ENCODE measurements at regions not wholly inside any gene's neighbourhood (a gene's known extent, or its start where the extent isn't known, plus 50 kb on each side); places are given as distances from the start of the nearest gene placed in this dataset.

DNA sequence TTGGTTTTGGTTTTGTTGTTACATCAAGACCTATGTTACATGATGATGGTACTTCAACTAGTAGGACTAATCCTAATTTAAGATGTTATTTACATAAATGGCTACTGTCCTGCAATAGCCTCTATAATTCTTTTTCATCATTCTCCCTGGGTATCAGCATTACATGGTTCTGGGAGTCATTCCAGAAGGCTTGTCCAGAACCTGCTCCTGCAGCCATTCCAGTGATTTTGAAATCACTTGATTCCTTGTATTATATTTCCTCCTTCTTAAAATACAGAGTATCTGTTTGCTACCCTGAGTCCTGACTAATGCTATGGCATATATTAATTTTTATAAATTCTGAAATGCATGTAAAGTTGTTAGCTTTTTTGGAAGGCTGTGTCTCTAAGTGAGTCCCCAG, 400.5 kb upstream of the MEIS1 start:
- Histone ChIP-seq H3K36me3 (ENCODE audit: insufficient read depth, low read length) (no peaks in the 10 kb centered on the region), H3K27me3 (ENCODE audit: insufficient read depth, low read length) (no peaks in the 10 kb centered on the region), H3K4me1 (ENCODE audit: insufficient read depth, low read length) (no peaks in the 10 kb centered on the region), H3K4me2 (ENCODE audit: low read length) (no peak overlapping the region), H4K20me1 (ENCODE audit: insufficient read depth, low read length) (no peaks in the 10 kb centered on the region), H3K9ac (ENCODE audit: low read length) (no peak overlapping the region), H3K79me2 (ENCODE audit: insufficient read depth, low read length) (no peaks in the 10 kb centered on the region), H3K9me3 (ENCODE audit: insufficient read depth, low read depth, low read length) (no peaks in the 10 kb centered on the region), H3K27ac (ENCODE audit: low read depth, low read length) (no peak overlapping the region), H3K4me3 (ENCODE audit: insufficient read depth, low read depth, low read length) (no peak overlapping the region), H2AFZ (ENCODE audit: low read depth, low read length) (no peak overlapping the region)
- H3K9me3 Mint-ChIP-seq (ENCODE audit: unreplicated experiment) = no peaks in the 10 kb centered on the region
- TF ChIP-seq, protein P1, sequence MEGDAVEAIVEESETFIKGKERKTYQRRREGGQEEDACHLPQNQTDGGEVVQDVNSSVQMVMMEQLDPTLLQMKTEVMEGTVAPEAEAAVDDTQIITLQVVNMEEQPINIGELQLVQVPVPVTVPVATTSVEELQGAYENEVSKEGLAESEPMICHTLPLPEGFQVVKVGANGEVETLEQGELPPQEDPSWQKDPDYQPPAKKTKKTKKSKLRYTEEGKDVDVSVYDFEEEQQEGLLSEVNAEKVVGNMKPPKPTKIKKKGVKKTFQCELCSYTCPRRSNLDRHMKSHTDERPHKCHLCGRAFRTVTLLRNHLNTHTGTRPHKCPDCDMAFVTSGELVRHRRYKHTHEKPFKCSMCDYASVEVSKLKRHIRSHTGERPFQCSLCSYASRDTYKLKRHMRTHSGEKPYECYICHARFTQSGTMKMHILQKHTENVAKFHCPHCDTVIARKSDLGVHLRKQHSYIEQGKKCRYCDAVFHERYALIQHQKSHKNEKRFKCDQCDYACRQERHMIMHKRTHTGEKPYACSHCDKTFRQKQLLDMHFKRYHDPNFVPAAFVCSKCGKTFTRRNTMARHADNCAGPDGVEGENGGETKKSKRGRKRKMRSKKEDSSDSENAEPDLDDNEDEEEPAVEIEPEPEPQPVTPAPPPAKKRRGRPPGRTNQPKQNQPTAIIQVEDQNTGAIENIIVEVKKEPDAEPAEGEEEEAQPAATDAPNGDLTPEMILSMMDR (IDR thresholded peaks at IDR 0.05; ENCODE audit: insufficient read depth, low read depth, low read length) = no peak
- no peak for TF ChIP-seq EZH2 (IDR thresholded peaks at IDR 0.05; ENCODE audit: insufficient read depth, low read length)
- no peak for FAIRE-seq
- H3K27ac Mint-ChIP-seq (ENCODE audit: unreplicated experiment) = no peak overlapping the region
- H3K36me3 Mint-ChIP-seq (ENCODE audit: low read depth, unreplicated experiment) = no peaks in the 10 kb centered on the region
- peaks cover 4% of the 10 kb centered on the region for H3K4me1 Mint-ChIP-seq (ENCODE audit: low read depth, unreplicated experiment)
- H3K4me3 Mint-ChIP-seq (ENCODE audit: unreplicated experiment) = no peak overlapping the region
- no peaks in the 10 kb centered on the region for H3K27me3 Mint-ChIP-seq (ENCODE audit: low read depth, unreplicated experiment)
- DNase-seq (ENCODE audit: low read depth) = no peak

DNA sequence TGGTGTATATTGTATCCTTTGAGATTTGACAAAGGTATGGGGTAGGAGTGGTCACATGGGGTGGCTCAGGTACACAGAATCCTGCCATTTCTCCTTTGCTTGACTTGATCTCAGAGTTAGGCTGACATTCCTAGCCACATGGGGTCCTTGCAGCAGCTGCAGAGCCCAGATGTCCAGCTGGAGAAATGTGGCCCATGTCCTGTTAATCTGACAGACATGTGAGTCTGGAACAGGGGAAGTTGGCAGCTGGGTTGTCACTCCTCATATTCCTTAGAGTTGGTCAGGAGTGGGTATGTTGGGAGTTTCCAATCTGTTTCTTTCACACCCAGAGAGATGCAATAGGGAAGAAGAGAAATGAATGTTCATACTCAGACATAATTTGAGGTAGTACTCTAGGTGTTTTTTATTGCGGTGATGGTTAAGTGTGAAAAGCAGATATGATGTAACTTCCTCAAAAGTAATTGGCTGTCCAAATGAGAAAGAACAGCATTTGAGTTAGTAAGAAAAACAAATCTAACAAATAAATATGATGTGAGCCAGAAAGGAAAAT, 402.6 kb upstream of the MEIS1 start:
- Histone ChIP-seq H3K27ac (ENCODE audit: low read depth, low read length) (no peak overlapping the region), H3K4me2 (ENCODE audit: low read length) (no peak overlapping the region), H3K36me3 (ENCODE audit: insufficient read depth, low read length) (no peaks in the 10 kb centered on the region), H3K79me2 (ENCODE audit: insufficient read depth, low read length) (no peaks in the 10 kb centered on the region), H3K9ac (ENCODE audit: low read length) (no peak overlapping the region), H3K4me1 (ENCODE audit: insufficient read depth, low read length) (no peaks in the 10 kb centered on the region), H3K4me3 (ENCODE audit: insufficient read depth, low read depth, low read length) (no peak overlapping the region), H3K27me3 (ENCODE audit: insufficient read depth, low read length) (no peaks in the 10 kb centered on the region), H4K20me1 (ENCODE audit: insufficient read depth, low read length) (no peaks in the 10 kb centered on the region), H2AFZ (ENCODE audit: low read depth, low read length) (no peak overlapping the region), H3K9me3 (ENCODE audit: insufficient read depth, low read depth, low read length) (no peaks in the 10 kb centered on the region)
- H3K27me3 Mint-ChIP-seq (ENCODE audit: low read depth, unreplicated experiment) = no peaks in the 10 kb centered on the region
- H3K36me3 Mint-ChIP-seq (ENCODE audit: low read depth, unreplicated experiment) = no peaks in the 10 kb centered on the region
- DNase-seq (ENCODE audit: low read depth) (no peak), FAIRE-seq (no peak)
- no peak for TF ChIP-seq EZH2 (IDR thresholded peaks at IDR 0.05; ENCODE audit: insufficient read depth, low read length)
- TF ChIP-seq, protein P1 (IDR thresholded peaks at IDR 0.05; ENCODE audit: insufficient read depth, low read depth, low read length) = no peak
- H3K27ac Mint-ChIP-seq (ENCODE audit: unreplicated experiment) = no peak overlapping the region
- no peak overlapping the region for H3K4me3 Mint-ChIP-seq (ENCODE audit: unreplicated experiment)
- peaks cover under 1% of the 10 kb centered on the region for H3K4me1 Mint-ChIP-seq (ENCODE audit: low read depth, unreplicated experiment)
- H3K9me3 Mint-ChIP-seq (ENCODE audit: unreplicated experiment) = no peaks in the 10 kb centered on the region

DNA sequence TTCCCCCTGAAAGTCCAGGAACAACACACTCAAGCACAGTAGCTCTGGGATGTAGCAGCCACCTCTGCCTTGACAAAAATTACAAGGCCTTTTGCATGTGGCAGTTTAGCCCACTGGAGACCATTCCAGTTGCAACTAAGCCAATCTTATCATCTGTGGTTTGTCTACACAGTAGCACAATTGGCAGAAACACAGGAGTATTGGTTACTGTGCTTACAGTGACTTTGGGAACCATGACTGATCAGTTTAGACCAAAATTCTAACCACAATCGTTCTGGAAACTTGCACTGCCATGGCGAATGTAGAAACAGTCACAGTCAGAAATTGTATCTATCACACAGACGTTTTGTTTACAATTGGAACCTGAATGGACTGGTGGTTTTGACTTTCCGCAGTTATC, 403.7 kb upstream of the MEIS1 start:
- H3K36me3 Mint-ChIP-seq (ENCODE audit: low read depth, unreplicated experiment) = no peaks in the 10 kb centered on the region
- no peak overlapping the region for H3K4me3 ChIP-seq (ENCODE audit: insufficient read depth, low read depth, low read length)
- DNase-seq (ENCODE audit: low read depth) (no peak), FAIRE-seq (no peak)
- no peaks in the 10 kb centered on the region for H3K79me2 ChIP-seq (ENCODE audit: insufficient read depth, low read length)
- no peaks in the 10 kb centered on the region for H3K27me3 Mint-ChIP-seq (ENCODE audit: low read depth, unreplicated experiment)
- H3K9ac ChIP-seq (ENCODE audit: low read length) = no peak overlapping the region
- no peaks in the 10 kb centered on the region for H3K9me3 Mint-ChIP-seq (ENCODE audit: unreplicated experiment)
- no peaks in the 10 kb centered on the region for H3K4me1 ChIP-seq (ENCODE audit: insufficient read depth, low read length)
- no peak overlapping the region for H3K27ac ChIP-seq (ENCODE audit: low read depth, low read length)
- no peak overlapping the region for H3K27ac Mint-ChIP-seq (ENCODE audit: unreplicated experiment)
- H4K20me1 ChIP-seq (ENCODE audit: insufficient read depth, low read length) = no peaks in the 10 kb centered on the region
- H3K4me2 ChIP-seq (ENCODE audit: low read length) = no peak overlapping the region
- H3K4me1 Mint-ChIP-seq (ENCODE audit: low read depth, unreplicated experiment) = no peaks in the 10 kb centered on the region
- H2AFZ ChIP-seq (ENCODE audit: low read depth, low read length) = no peak overlapping the region
- TF ChIP-seq, protein P1 (IDR thresholded peaks at IDR 0.05; ENCODE audit: insufficient read depth, low read depth, low read length) = no peak
- TF ChIP-seq EZH2 (IDR thresholded peaks at IDR 0.05; ENCODE audit: insufficient read depth, low read length) = no peak
- no peaks in the 10 kb centered on the region for H3K9me3 ChIP-seq (ENCODE audit: insufficient read depth, low read depth, low read length)
- H3K36me3 ChIP-seq (ENCODE audit: insufficient read depth, low read length) = no peaks in the 10 kb centered on the region
- no peaks in the 10 kb centered on the region for H3K27me3 ChIP-seq (ENCODE audit: insufficient read depth, low read length)
- H3K4me3 Mint-ChIP-seq (ENCODE audit: unreplicated experiment) = no peak overlapping the region
